A549 (cell line): ENCODE measurements at regions not wholly inside any gene's neighbourhood (a gene's known extent, or its start where the extent isn't known, plus 50 kb on each side); places are given as distances from the start of the nearest gene placed in this dataset.

ENCODE experiments used
- JUNB ChIP-seq: fragments of >200 bp; sonication (Bioruptor Twin); formaldehyde crosslinking; IDR thresholded peaks from 2 replicates; pipeline ENCODE4 v1.6.1; 2016
- RFX5 ChIP-seq: fragments of 450-650 bp; IDR thresholded peaks from 2 replicates; pipeline ENCODE4 v1.7.1; 2014; ENCODE audit warnings: antibody characterized with exemption, mild to moderate bottlenecking, moderate library complexity
- SMC3 ChIP-seq: fragments of >200 bp; sonication (Bioruptor Twin); formaldehyde crosslinking; IDR thresholded peaks from 3 replicates; pipeline ENCODE4 v1.6.1; 2018; ENCODE audit warnings: inconsistent platforms

- no peak for TF ChIP-seq SMC3
- no peak for TF ChIP-seq JUNB
- TF ChIP-seq RFX5: no peak
Observed at GRCh38 chr1:191970116-191970515, 188.1 kb upstream of the RGS18 start.
